Epithelial cell of prostate (primary cell): ENCODE measurements at regions not wholly inside any gene's neighbourhood (a gene's known extent, or its start where the extent isn't known, plus 50 kb on each side); places are given as distances from the start of the nearest gene placed in this dataset.
"Not testable (repeated sequence)": the region's sequence is repeated elsewhere in the genome, so short reads cannot be mapped to it uniquely, and the experiment has no call there.

Experiments
- DNase-seq: peaks from one replicate; pipeline ENCODE4 v3.0.0-alpha.2; 2011; ENCODE audit warnings: low read depth, low spot score
- H3K27ac ChIP-seq: fragments of 450-650 bp; 2 replicates; pipeline ENCODE4 v1.5.1; 2017; ENCODE audit warnings: mild to moderate bottlenecking

GRCh38 chrX:13479452-13479813 is 90.0 kb upstream of the EGFL6 start:
- DNase-seq: no peak
- no peak overlapping the region for H3K27ac ChIP-seq

- H3K27ac ChIP-seq: no peak overlapping the region
- no peak for DNase-seq
These were observed 90.5 kb upstream of the EGFL6 start for GRCh38 chrX:13478740-13479451.

GRCh38 chrX:13476384-13476783 is 93.0 kb upstream of the EGFL6 start:
- DNase-seq: no peak
- no peak overlapping the region for H3K27ac ChIP-seq

GRCh38 chrX:13474164-13474516 is 95.3 kb upstream of the EGFL6 start:
- H3K27ac ChIP-seq: no peak overlapping the region
- DNase-seq: no peak

GRCh38 chrX:13473442-13474163 is 95.8 kb upstream of the EGFL6 start:
- no peak overlapping the region for H3K27ac ChIP-seq
- DNase-seq: no peak

GRCh38 chrX:13472975-13473374 is 96.4 kb upstream of the EGFL6 start:
- no peak for DNase-seq
- no peak overlapping the region for H3K27ac ChIP-seq

- no peak for DNase-seq
- H3K27ac ChIP-seq: no peak overlapping the region
These were observed 98.1 kb upstream of the EGFL6 start for GRCh38 chrX:13471269-13471668.

- peak overlapping the region; percentile 56 for H3K27ac ChIP-seq
- DNase-seq: no peak
These were observed 98.8 kb upstream of the EGFL6 start for GRCh38 chrX:13470685-13470977.

- DNase-seq: peak; percentile 41
- peak overlapping the region; percentile 56 for H3K27ac ChIP-seq
These were observed 99.3 kb upstream of the EGFL6 start for GRCh38 chrX:13469963-13470684.

GRCh38 chrX:13468096-13468495 is 101.3 kb upstream of the EGFL6 start:
- DNase-seq: no peak
- no peak overlapping the region for H3K27ac ChIP-seq

GRCh38 chrX:13467243-13467642 is 102.2 kb upstream of the EGFL6 start:
- no peak for DNase-seq
- no peak overlapping the region for H3K27ac ChIP-seq

- H3K27ac ChIP-seq: peak overlapping the region; percentile 74
- DNase-seq: no peak
These were observed 104.7 kb upstream of the EGFL6 start for GRCh38 chrX:13464599-13465275.

- H3K27ac ChIP-seq: peak overlapping the region; percentile 74
- DNase-seq: peak; percentile 43
These were observed 105.8 kb upstream of the EGFL6 start for GRCh38 chrX:13463608-13464007.

- DNase-seq: no peak
- H3K27ac ChIP-seq: no peak overlapping the region
These were observed 117.1 kb upstream of the EGFL6 start for GRCh38 chrX:13452283-13452682.

- DNase-seq: no peak
These were observed 120.0 kb upstream of the EGFL6 start for GRCh38 chrX:13449441-13449840.

GRCh38 chrX:13448941-13449340 is 120.5 kb upstream of the EGFL6 start:
- no peak for DNase-seq
- H3K27ac ChIP-seq: no peak overlapping the region

More at GRCh38 chrX:13449441-13449840, 120.0 kb upstream of the EGFL6 start:
- H3K27ac ChIP-seq: no peak overlapping the region

GRCh38 chrX:13441608-13442007 is 121.8 kb upstream of the ATXN3L start:
- H3K27ac ChIP-seq, DNase-seq: not testable (repeated sequence)

- no peak overlapping the region for H3K27ac ChIP-seq
- DNase-seq: no peak
These were observed 120.3 kb upstream of the ATXN3L start for GRCh38 chrX:13440176-13440575.

GRCh38 chrX:13433298-13433605 is 113.4 kb upstream of the ATXN3L start:
- no peak for DNase-seq
- H3K27ac ChIP-seq: peak overlapping the region; percentile 55

GRCh38 chrX:13432414-13433297 is 112.8 kb upstream of the ATXN3L start:
- H3K27ac ChIP-seq: peak overlapping the region; percentile 55
- peak; percentile 37 for DNase-seq
